Uterus (tissue), 2 donors: ENCODE measurements at regions not wholly inside any gene's neighbourhood (a gene's known extent, or its start where the extent isn't known, plus 50 kb on each side); places are given as distances from the start of the nearest gene placed in this dataset.

Source experiments
- CTCF ChIP-seq, 4 experiments: fragments of 200-600 bp in 2 of 4; fragments of 450-650 bp in 2 of 4; sonication (generic) in 2 of 4; IDR thresholded peaks; one replicate each; pipeline ENCODE4 v1.5.1; 2016 to 2019; ENCODE audit warnings: antibody characterized with exemption in 4 of 4, mild to moderate bottlenecking in 2 of 4, moderate library complexity in 1 of 4
- POLR2A ChIP-seq, 2 donors: fragments of 450-650 bp; IDR thresholded peaks; one replicate each; pipeline ENCODE4 v1.6.1; 2016; ENCODE audit warnings: antibody characterized with exemption in 2 of 2, mild to moderate bottlenecking in 1 of 2, moderate library complexity in 1 of 2

GRCh38 chr2:194556629-194557028, 1100.4 kb upstream of the SLC39A10 start:
- no peak for TF ChIP-seq CTCF (IDR thresholded peaks at IDR 0.05)
- no peak for TF ChIP-seq POLR2A (IDR thresholded peaks at IDR 0.05)
